ENCODE measurements at regions not wholly inside any gene's neighbourhood (a gene's known extent, or its start where the extent isn't known, plus 50 kb on each side); places are given as distances from the start of the nearest gene placed in this dataset.
A peak's percentile ranks its signal among the peaks of the same experiment; 100 is the strongest.
"Not testable (repeated sequence)": the region's sequence is repeated elsewhere in the genome, so short reads cannot be mapped to it uniquely, and the experiment has no call there.

- no peak for DNase-seq
These were observed 51.2 kb upstream of the RDX start for GRCh38 chr11:110347660-110348059.

GRCh38 chr11:110349138-110349996, 53.0 kb upstream of the RDX start:
- DNase-seq: no peak

GRCh38 chr11:110349997-110350383, 53.6 kb upstream of the RDX start:
- DNase-seq: not testable (repeated sequence)

- no peak for DNase-seq
These were observed 58.8 kb upstream of the RDX start for GRCh38 chr11:110355011-110355744.

- DNase-seq: no peak
These were observed 60.6 kb upstream of the RDX start for GRCh38 chr11:110356762-110357671.

- DNase-seq: no peak
These were observed 61.9 kb upstream of the RDX start for GRCh38 chr11:110358336-110358735.

- DNase-seq: not testable (repeated sequence)
These were observed 64.5 kb upstream of the RDX start for GRCh38 chr11:110360781-110361408.

GRCh38 chr11:110362971-110363509, 66.6 kb upstream of the RDX start:
- DNase-seq: peak; percentile 16

- DNase-seq: peak; percentile 29
These were observed 63.5 kb upstream of the FDX1 start for GRCh38 chr11:110366291-110366690.

- DNase-seq: no peak
These were observed 62.2 kb upstream of the FDX1 start for GRCh38 chr11:110367571-110367970.

- no peak for DNase-seq
These were observed 58.7 kb upstream of the FDX1 start for GRCh38 chr11:110371084-110371483.

GRCh38 chr11:110373051-110373702, 56.6 kb upstream of the FDX1 start:
- DNase-seq: no peak

GRCh38 chr11:110374921-110375320, 54.8 kb upstream of the FDX1 start:
- DNase-seq: no peak

GRCh38 chr11:110375351-110375750, 54.4 kb upstream of the FDX1 start:
- no peak for DNase-seq

GRCh38 chr11:110376021-110376420, 53.7 kb upstream of the FDX1 start:
- no peak for DNase-seq

GRCh38 chr11:110376711-110377324, 52.9 kb upstream of the FDX1 start:
- peak; percentile 84 for DNase-seq

GRCh38 chr11:110377434-110377833, 52.3 kb upstream of the FDX1 start:
- no peak for DNase-seq

- no peak for DNase-seq
These were observed 50.5 kb upstream of the FDX1 start for GRCh38 chr11:110379261-110379660.

GRCh38 chr11:110379936-110380335, 49.8 kb upstream of the FDX1 start:
- DNase-seq: no peak

Data from renal pelvis (tissue), 1 donor.